GM12878 (cell line): ENCODE measurements at regions not wholly inside any gene's neighbourhood (a gene's known extent, or its start where the extent isn't known, plus 50 kb on each side); places are given as distances from the start of the nearest gene placed in this dataset.

Experiments
- EP300 ChIP-seq, 2 experiments: fragments of 150-350 bp in 1 of 2; IDR thresholded peaks; 2 replicates each; pipeline ENCODE4 v1.6.1; 2011 to 2012; ENCODE audit warnings: low read depth in 2 of 2, low read length in 2 of 2, borderline replicate concordance in 1 of 2, improper control_type of control experiment in 1 of 2, inconsistent platforms in 1 of 2; ENCODE audit not compliant: control insufficient read depth in 1 of 2
- MAX ChIP-seq: IDR thresholded peaks from 2 replicates; pipeline ENCODE4 v1.6.1; 2012; ENCODE audit warnings: low read depth, low read length, improper control_type of control experiment
- NR2F1 ChIP-seq: fragments of 450-650 bp; conservative IDR thresholded peaks from 2 replicates; pipeline ENCODE4 v1.6.1; 2017; ENCODE audit warnings: mild to moderate bottlenecking
- SP1 ChIP-seq: IDR thresholded peaks from one replicate; pipeline ENCODE4 v1.6.1; 2011; ENCODE audit warnings: low read depth, low read length
- TF ChIP-seq, protein P1 (sequence below), 3 experiments: IDR thresholded peaks in 2 of 3; conservative IDR thresholded peaks in 1 of 3; 2 replicates each; pipeline ENCODE4 v1.5.1; 2011; ENCODE audit warnings: low read depth in 3 of 3, low read length in 3 of 3, mild to moderate bottlenecking in 3 of 3, control low read depth in 2 of 3, moderate library complexity in 2 of 3, inconsistent platforms in 1 of 3, mixed read lengths in 1 of 3; ENCODE audit not compliant: control insufficient read depth in 2 of 3, insufficient read depth in 1 of 3; ENCODE audit errors: extremely low read depth in 1 of 3

- no peak for TF ChIP-seq EP300 (IDR thresholded peaks at IDR 0.05; ENCODE audit: borderline replicate concordance in 1 of 2, control insufficient read depth in 1 of 2, low read depth in 2 of 2, low read length in 2 of 2)
- TF ChIP-seq MAX: no peak
- TF ChIP-seq, protein P1, sequence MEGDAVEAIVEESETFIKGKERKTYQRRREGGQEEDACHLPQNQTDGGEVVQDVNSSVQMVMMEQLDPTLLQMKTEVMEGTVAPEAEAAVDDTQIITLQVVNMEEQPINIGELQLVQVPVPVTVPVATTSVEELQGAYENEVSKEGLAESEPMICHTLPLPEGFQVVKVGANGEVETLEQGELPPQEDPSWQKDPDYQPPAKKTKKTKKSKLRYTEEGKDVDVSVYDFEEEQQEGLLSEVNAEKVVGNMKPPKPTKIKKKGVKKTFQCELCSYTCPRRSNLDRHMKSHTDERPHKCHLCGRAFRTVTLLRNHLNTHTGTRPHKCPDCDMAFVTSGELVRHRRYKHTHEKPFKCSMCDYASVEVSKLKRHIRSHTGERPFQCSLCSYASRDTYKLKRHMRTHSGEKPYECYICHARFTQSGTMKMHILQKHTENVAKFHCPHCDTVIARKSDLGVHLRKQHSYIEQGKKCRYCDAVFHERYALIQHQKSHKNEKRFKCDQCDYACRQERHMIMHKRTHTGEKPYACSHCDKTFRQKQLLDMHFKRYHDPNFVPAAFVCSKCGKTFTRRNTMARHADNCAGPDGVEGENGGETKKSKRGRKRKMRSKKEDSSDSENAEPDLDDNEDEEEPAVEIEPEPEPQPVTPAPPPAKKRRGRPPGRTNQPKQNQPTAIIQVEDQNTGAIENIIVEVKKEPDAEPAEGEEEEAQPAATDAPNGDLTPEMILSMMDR (IDR thresholded peaks at IDR 0.05 in 2 of 3, conservative IDR thresholded peaks at IDR 0.05 in 1 of 3; ENCODE audit: control insufficient read depth in 2 of 3, extremely low read depth in 1 of 3, insufficient read depth in 1 of 3, low read depth in 3 of 3, low read length in 3 of 3): no peak
- no peak for TF ChIP-seq SP1
- TF ChIP-seq NR2F1: no peak
Measured at GRCh38 chr18:65359479-65359878, 391.3 kb upstream of the CDH7 start.
